Esophagus muscularis mucosa (tissue), 4 donors: ENCODE measurements at regions not wholly inside any gene's neighbourhood (a gene's known extent, or its start where the extent isn't known, plus 50 kb on each side); places are given as distances from the start of the nearest gene placed in this dataset.

ENCODE experiments used
- DNase-seq: peaks from one replicate; pipeline ENCODE4 v3.0.0-alpha.2; 2017; ENCODE audit errors: extremely low spot score
- H3K27ac ChIP-seq, 4 donors: fragments of 200-600 bp; sonication (generic); replicated peaks in 1 of 4; 1 replicate in 3 of 4; 2 replicates in 1 of 4; pipeline ENCODE4 v1.5.1; 2016 to 2019; ENCODE audit warnings: mild to moderate bottlenecking in 1 of 4
- H3K27me3 ChIP-seq, 4 donors: fragments of 200-600 bp; sonication (generic); one replicate each; pipeline versions ENCODE4 v1.5.1 to v1.6.0; 2016 to 2019
- H3K36me3 ChIP-seq, 4 donors: fragments of 200-600 bp; sonication (generic); one replicate each; pipeline ENCODE4 v1.5.1; 2016 to 2019
- H3K4me1 ChIP-seq, 4 donors: fragments of 200-600 bp; sonication (generic); one replicate each; pipeline ENCODE4 v1.5.1; 2016 to 2019
- H3K4me3 ChIP-seq, 4 donors: fragments of 200-600 bp; sonication (generic); 1 replicate in 2 of 4; 2 replicates in 2 of 4; pipeline ENCODE4 v1.5.1; 2016 to 2019; ENCODE audit warnings: mild to moderate bottlenecking in 4 of 4, moderate library complexity in 1 of 4
- H3K9me3 ChIP-seq, 4 donors: fragments of 200-600 bp; sonication (generic); 1 replicate in 3 of 4; 2 replicates in 1 of 4; pipeline ENCODE4 v1.5.1; 2016 to 2019
- EP300 ChIP-seq: sonication (generic); formaldehyde crosslinking; IDR thresholded peaks from one replicate; pipeline ENCODE4 v1.6.1; 2017; ENCODE audit warnings: antibody characterized with exemption
- POLR2A ChIP-seq: fragments of 450-650 bp; IDR thresholded peaks from one replicate; pipeline ENCODE4 v1.6.1; 2017; ENCODE audit warnings: antibody characterized with exemption, moderate library complexity, mild to moderate bottlenecking, low read depth
- POLR2AphosphoS5 ChIP-seq, 2 donors: sonication (generic); formaldehyde crosslinking; IDR thresholded peaks; one replicate each; pipeline ENCODE4 v1.6.1; 2017; ENCODE audit warnings: antibody characterized with exemption in 2 of 2
- WGBS: methylation state at CpG from one replicate; pipeline ENCODE4 v1.1.5; 2018; 5-methylcytosine and 5-hydroxymethylcytosine counted together
- intact Hi-C: fragments of 100-400 bp; cut with DNase I; formaldehyde crosslinking; loops from one replicate; pipeline ENCODE4 v1.15.1; 2023
- TF ChIP-seq, protein P1 (sequence below), 3 experiments: fragments of 200-600 bp in 2 of 3; fragments of 450-650 bp in 1 of 3; sonication (generic) in 2 of 3; IDR thresholded peaks; one replicate each; pipeline ENCODE4 v1.5.1; 2017 to 2019; ENCODE audit warnings: antibody characterized with exemption in 3 of 3, mild to moderate bottlenecking in 2 of 3, moderate library complexity in 1 of 3

DNA sequence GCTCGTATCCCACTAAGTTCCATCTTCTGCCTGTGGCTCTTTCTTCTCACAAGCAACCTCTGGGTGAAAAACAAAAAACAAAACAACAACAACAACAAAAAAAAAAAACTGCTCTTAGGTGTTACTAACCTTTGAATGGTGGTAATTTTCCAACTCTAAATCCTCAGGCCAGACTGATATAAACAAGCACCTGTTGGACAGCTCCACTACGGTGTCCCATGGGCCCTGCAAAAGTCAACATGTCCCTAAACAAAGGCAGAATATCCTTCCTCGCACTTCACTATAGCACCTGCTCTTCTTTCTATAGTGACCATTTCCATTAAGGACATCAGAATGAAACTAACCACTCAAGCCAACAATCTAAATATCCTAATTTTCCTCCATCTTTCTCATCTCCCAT, 54.6 kb upstream of the PARM1 start:
- H3K9me3 ChIP-seq = no peaks in the 10 kb centered on the region
- no peak overlapping the region for H3K4me3 ChIP-seq
- H3K27ac ChIP-seq = no peak overlapping the region
- H3K4me1 ChIP-seq = peaks cover 0 to 17% (median 14%) of the 10 kb centered on the region in 4 donors
- 84% methylated on average over 3 of the region's 3 CpGs for WGBS
- H3K27me3 ChIP-seq = no peaks in the 10 kb centered on the region
- no peak for DNase-seq
- TF ChIP-seq POLR2A (no peak), EP300 (no peak), POLR2AphosphoS5 (IDR thresholded peaks at IDR 0.05) (no peak)
- TF ChIP-seq, protein P1, sequence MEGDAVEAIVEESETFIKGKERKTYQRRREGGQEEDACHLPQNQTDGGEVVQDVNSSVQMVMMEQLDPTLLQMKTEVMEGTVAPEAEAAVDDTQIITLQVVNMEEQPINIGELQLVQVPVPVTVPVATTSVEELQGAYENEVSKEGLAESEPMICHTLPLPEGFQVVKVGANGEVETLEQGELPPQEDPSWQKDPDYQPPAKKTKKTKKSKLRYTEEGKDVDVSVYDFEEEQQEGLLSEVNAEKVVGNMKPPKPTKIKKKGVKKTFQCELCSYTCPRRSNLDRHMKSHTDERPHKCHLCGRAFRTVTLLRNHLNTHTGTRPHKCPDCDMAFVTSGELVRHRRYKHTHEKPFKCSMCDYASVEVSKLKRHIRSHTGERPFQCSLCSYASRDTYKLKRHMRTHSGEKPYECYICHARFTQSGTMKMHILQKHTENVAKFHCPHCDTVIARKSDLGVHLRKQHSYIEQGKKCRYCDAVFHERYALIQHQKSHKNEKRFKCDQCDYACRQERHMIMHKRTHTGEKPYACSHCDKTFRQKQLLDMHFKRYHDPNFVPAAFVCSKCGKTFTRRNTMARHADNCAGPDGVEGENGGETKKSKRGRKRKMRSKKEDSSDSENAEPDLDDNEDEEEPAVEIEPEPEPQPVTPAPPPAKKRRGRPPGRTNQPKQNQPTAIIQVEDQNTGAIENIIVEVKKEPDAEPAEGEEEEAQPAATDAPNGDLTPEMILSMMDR (IDR thresholded peaks at IDR 0.05) = no peak
- intact Hi-C loops = no loop called here
- H3K36me3 ChIP-seq = no peaks in the 10 kb centered on the region

DNA sequence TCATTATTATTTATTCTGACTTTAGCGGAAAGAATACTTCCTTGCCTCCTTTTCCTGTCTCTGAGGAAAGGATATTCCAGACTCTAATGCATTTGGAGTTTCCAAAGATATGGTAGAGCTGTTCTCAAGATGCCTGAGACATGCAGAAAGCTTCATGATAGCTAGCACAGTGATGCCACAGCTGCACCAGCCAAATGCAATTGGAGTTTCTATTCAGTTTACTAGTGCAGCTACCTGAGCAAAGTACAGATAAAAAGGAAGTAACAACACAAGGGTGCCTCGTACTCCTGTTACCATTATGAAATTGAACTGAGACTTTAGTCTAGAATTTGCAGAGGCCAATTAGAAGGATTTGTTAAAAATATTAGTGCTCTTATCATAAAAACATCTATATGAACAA, 57.5 kb upstream of the PARM1 start:
- H3K27ac ChIP-seq = no peak overlapping the region
- 71% methylated on average over 2 of the region's 2 CpGs for WGBS
- intact Hi-C loops = no loop called here
- peaks cover 0 to 24% (median 21%) of the 10 kb centered on the region in 4 donors for H3K4me1 ChIP-seq
- H3K36me3 ChIP-seq = no peaks in the 10 kb centered on the region
- no peaks in the 10 kb centered on the region for H3K27me3 ChIP-seq
- TF ChIP-seq POLR2AphosphoS5 (IDR thresholded peaks at IDR 0.05) = no peak
- no peak overlapping the region for H3K4me3 ChIP-seq
- no peaks in the 10 kb centered on the region for H3K9me3 ChIP-seq
- DNase-seq = no peak

DNA sequence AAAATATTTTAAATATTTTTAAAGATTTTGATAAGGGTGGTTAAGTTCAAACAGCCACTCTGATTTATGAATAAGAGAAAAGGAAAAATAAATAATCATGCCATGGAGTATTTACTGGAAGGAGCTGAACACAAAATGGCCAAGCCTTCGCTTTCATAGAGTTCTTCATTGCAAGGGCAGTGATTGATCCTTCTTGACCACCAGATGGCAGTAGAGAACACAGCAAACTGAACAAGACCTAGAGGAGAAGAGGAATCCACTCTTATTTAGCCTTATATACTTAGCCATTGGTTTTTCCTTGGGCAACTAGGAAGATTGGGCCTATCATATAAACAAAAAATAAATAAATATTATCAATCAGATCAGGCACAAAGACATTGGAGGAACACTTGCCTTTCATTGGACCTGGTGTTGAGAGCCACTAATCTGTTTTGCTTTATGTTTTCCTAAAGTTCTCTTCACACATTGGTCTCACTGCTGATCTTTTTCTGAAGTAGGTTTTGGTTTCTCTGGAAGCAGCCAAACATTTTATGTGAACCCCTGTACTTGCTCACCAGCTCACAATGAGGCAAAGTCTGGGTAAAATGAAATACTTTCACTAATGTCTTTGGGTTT, 58.1 kb upstream of the PARM1 start:
- WGBS = 4% methylated on average over 1 of the region's 1 CpG
- no peak for DNase-seq
- TF ChIP-seq, protein P1 (IDR thresholded peaks at IDR 0.05) = peak; percentile 81 to 93 (median 93)
- TF ChIP-seq POLR2AphosphoS5 (IDR thresholded peaks at IDR 0.05) = no peak
- H3K4me3 ChIP-seq = no peak overlapping the region
- no peaks in the 10 kb centered on the region for H3K36me3 ChIP-seq
- H3K27me3 ChIP-seq = no peaks in the 10 kb centered on the region
- no peaks in the 10 kb centered on the region for H3K9me3 ChIP-seq
- H3K27ac ChIP-seq = no peak overlapping the region
- H3K4me1 ChIP-seq = peaks cover 0 to 24% (median 21%) of the 10 kb centered on the region in 4 donors
- intact Hi-C loops = no loop called here

DNA sequence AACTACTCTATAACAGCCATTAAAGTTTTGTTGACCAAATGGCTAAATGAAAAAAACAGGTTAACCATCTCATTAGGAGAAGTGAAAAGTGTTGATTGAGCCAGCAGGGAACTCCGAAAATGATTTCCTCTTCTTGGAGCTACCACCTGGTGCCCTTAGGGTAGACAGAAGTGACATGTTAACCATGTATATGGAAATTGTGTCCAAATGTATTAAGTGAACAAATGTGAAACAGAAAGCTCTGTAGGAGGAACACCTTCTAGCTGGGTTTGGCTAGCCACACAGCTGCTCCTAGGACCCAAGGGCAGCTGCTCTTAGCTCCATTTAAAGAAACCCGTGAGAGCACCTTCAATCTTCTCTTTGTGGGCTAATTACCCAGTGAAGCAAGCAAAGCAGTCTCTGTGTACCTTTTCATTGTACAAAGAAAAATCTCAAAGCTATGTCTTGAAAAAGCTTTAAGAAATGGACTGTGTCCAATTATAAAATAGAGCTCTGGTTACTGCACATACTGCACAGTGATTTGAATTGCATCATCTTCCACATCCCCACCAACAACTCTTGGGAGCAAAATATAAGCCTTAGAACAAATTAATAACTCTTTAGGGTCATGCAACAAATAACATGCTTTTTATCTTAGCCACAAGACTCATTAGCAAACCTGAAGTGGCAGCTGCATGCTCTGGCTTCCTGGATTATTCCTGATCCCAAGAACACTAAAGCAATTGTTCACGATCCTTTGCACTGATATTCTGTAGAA, 59.2 kb upstream of the PARM1 start:
- H3K36me3 ChIP-seq = no peaks in the 10 kb centered on the region
- no peak overlapping the region for H3K27ac ChIP-seq
- DNase-seq = no peak
- TF ChIP-seq, protein P1 (IDR thresholded peaks at IDR 0.05) = no peak
- H3K4me1 ChIP-seq = peaks cover 0 to 30% (median 24%) of the 10 kb centered on the region in 4 donors
- no peak overlapping the region for H3K4me3 ChIP-seq
- H3K9me3 ChIP-seq = no peaks in the 10 kb centered on the region
- intact Hi-C loops = no loop called here
- WGBS = 46% methylated on average over 3 of the region's 3 CpGs
- H3K27me3 ChIP-seq = no peaks in the 10 kb centered on the region

DNA sequence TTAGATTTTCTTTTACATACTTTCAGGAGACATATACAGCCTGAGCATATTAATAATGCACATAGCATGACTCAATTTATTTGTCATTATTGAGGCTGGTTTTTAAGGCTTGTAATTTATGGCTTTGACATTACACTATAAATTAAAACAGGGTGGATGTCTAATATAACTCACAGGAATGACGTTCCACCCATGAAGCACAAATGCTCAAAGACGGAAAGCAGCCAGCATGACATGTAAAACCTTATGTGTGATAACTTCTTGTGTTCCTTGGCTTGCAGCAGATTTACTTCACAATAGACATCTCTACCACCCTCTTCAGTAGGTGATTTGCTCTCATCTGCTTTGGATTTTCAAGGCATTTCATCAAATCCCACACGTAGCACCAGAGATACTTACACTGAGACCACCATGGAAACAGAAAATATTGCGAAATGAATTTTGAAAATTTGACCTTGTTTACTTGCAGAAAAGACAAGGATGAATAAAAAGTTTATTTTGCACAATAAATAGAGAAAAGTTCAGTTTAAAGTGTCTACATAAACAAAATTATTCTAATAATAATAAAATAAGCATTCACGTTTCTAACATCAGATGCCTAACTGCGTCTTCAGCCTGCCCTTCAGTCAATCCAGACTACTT, 64.7 kb upstream of the BTC start:
- intact Hi-C loops = no loop called here
- H3K4me1 ChIP-seq = no peaks in the 10 kb centered on the region
- H3K36me3 ChIP-seq = no peaks in the 10 kb centered on the region
- no peak overlapping the region for H3K27ac ChIP-seq
- H3K9me3 ChIP-seq = no peaks in the 10 kb centered on the region
- no peaks in the 10 kb centered on the region for H3K27me3 ChIP-seq
- DNase-seq = no peak
- TF ChIP-seq POLR2AphosphoS5 (IDR thresholded peaks at IDR 0.05) = no peak
- WGBS = 72% methylated on average over 6 of the region's 6 CpGs
- no peak overlapping the region for H3K4me3 ChIP-seq
